NCI-H345 treated with DMSO at 0.1 percent for 48 hours (cell line): ENCODE measurements at regions not wholly inside any gene's neighbourhood (a gene's known extent, or its start where the extent isn't known, plus 50 kb on each side); places are given as distances from the start of the nearest gene placed in this dataset.
"Not testable (repeated sequence)": the region's sequence is repeated elsewhere in the genome, so short reads cannot be mapped to it uniquely, and the experiment has no call there.

ENCODE experiments used
- DNase-seq: peaks from one replicate; lab custom pipeline; 2025; ENCODE audit not compliant: unreplicated experiment; lab: John Stamatoyannopoulos, UW

GRCh38 chr9:110114086-110114858 is 93.7 kb downstream of the C9orf152 start:
- DNase-seq = no peak

- no peak for DNase-seq
Measured at GRCh38 chr9:110114859-110115201, 93.1 kb downstream of the C9orf152 start.

- no peak for DNase-seq
Measured at GRCh38 chr9:110115341-110115820, 92.6 kb downstream of the C9orf152 start.

- DNase-seq = no peak
Measured at GRCh38 chr9:110115826-110116542, 92.0 kb downstream of the C9orf152 start.

GRCh38 chr9:110116543-110116885 is 91.4 kb downstream of the C9orf152 start:
- DNase-seq = no peak

GRCh38 chr9:110121170-110121569 is 86.8 kb downstream of the C9orf152 start:
- no peak for DNase-seq

GRCh38 chr9:110123341-110124095 is 84.4 kb downstream of the C9orf152 start:
- DNase-seq = no peak

- no peak for DNase-seq
Measured at GRCh38 chr9:110124439-110124838, 83.5 kb downstream of the C9orf152 start.

GRCh38 chr9:110125207-110125751 is 82.7 kb downstream of the C9orf152 start:
- no peak for DNase-seq

GRCh38 chr9:110125763-110126351 is 82.1 kb downstream of the C9orf152 start:
- no peak for DNase-seq

GRCh38 chr9:110126499-110126941 is 81.4 kb downstream of the C9orf152 start:
- no peak for DNase-seq

GRCh38 chr9:110126986-110127864 is 80.7 kb downstream of the C9orf152 start:
- DNase-seq = no peak

- DNase-seq = no peak
Measured at GRCh38 chr9:110128664-110129329, 79.2 kb downstream of the C9orf152 start.

- no peak for DNase-seq
Measured at GRCh38 chr9:110129425-110129824, 78.5 kb downstream of the C9orf152 start.

- no peak for DNase-seq
Measured at GRCh38 chr9:110130211-110130610, 77.7 kb downstream of the C9orf152 start.

GRCh38 chr9:110130791-110131416 is 77.1 kb downstream of the C9orf152 start:
- DNase-seq = no peak

GRCh38 chr9:110131499-110131898 is 76.5 kb downstream of the C9orf152 start:
- no peak for DNase-seq

- not testable (repeated sequence) for DNase-seq
Measured at GRCh38 chr9:110132531-110132930, 75.4 kb downstream of the C9orf152 start.

GRCh38 chr9:110133059-110133458 is 74.9 kb downstream of the C9orf152 start:
- no peak for DNase-seq
